GM12892 (cell line): ENCODE measurements at regions not wholly inside any gene's neighbourhood (a gene's known extent, or its start where the extent isn't known, plus 50 kb on each side); places are given as distances from the start of the nearest gene placed in this dataset.
"Not testable (repeated sequence)": the region's sequence is repeated elsewhere in the genome, so short reads cannot be mapped to it uniquely, and the experiment has no call there.

Experiments
- DNase-seq: peaks from one replicate; pipeline ENCODE4 v3.0.0; 2011; ENCODE audit not compliant: insufficient read length
- FAIRE-seq: peaks from 2 replicates; lab custom pipeline; 2011; peaks lifted over from hg19 to GRCh38; lab: Jason Lieb, UNC
- POLR2A ChIP-seq: IDR thresholded peaks from 2 replicates; pipeline ENCODE4 v1.6.1; 2011; ENCODE audit warnings: low read depth, low read length, control low read depth
- POLR2AphosphoS5 ChIP-seq: IDR thresholded peaks from 2 replicates; pipeline ENCODE4 v1.6.1; 2011; ENCODE audit warnings: low read depth, low read length, control low read depth
- TAF1 ChIP-seq: IDR thresholded peaks from 2 replicates; pipeline ENCODE4 v1.6.1; 2011; ENCODE audit warnings: low read depth, mild to moderate bottlenecking, control low read depth, low read length, borderline replicate concordance

- DNase-seq (no peak), FAIRE-seq (no peak)
- no peak for TF ChIP-seq POLR2A
Measured at GRCh38 chr2:107730898-107731297, 95.8 kb upstream of the RGPD4 start.

- TF ChIP-seq POLR2AphosphoS5 (no peak), POLR2A (no peak), TAF1 (no peak)
- FAIRE-seq (no peak), DNase-seq (no peak)
Measured at GRCh38 chr2:107731435-107731834, 95.3 kb upstream of the RGPD4 start.

- TF ChIP-seq POLR2AphosphoS5 (no peak), TAF1 (no peak), POLR2A (no peak)
- DNase-seq (no peak), FAIRE-seq (no peak)
Measured at GRCh38 chr2:107735201-107735600, 91.5 kb upstream of the RGPD4 start.

- FAIRE-seq: no peak
- no peak for TF ChIP-seq TAF1
- TF ChIP-seq POLR2AphosphoS5: no peak
- no peak for TF ChIP-seq POLR2A
- no peak for DNase-seq
Measured at GRCh38 chr2:107737756-107738155, 88.9 kb upstream of the RGPD4 start.

- no peak for DNase-seq
- TF ChIP-seq POLR2AphosphoS5 (no peak), TAF1 (no peak), POLR2A (no peak)
- no peak for FAIRE-seq
Measured at GRCh38 chr2:107738266-107738665, 88.4 kb upstream of the RGPD4 start.

GRCh38 chr2:107740300-107740699 is 86.4 kb upstream of the RGPD4 start:
- no peak for FAIRE-seq
- DNase-seq: no peak
- TF ChIP-seq POLR2AphosphoS5: no peak
- TF ChIP-seq POLR2A: no peak
- no peak for TF ChIP-seq TAF1

GRCh38 chr2:107742460-107743027 is 84.1 kb upstream of the RGPD4 start:
- FAIRE-seq: no peak

GRCh38 chr2:107743274-107743673 is 83.4 kb upstream of the RGPD4 start:
- no peak for DNase-seq
- no peak for FAIRE-seq
- TF ChIP-seq TAF1: no peak

More at GRCh38 chr2:107742460-107743027, 84.1 kb upstream of the RGPD4 start:
- TF ChIP-seq TAF1: no peak
- TF ChIP-seq POLR2AphosphoS5: no peak
- TF ChIP-seq POLR2A: no peak
- DNase-seq: no peak

- TF ChIP-seq POLR2AphosphoS5 (no peak), POLR2A (no peak), TAF1 (no peak)
- DNase-seq (no peak), FAIRE-seq (no peak)
Measured at GRCh38 chr2:107745100-107745499, 81.6 kb upstream of the RGPD4 start.

GRCh38 chr2:107746552-107747198 is 80.0 kb upstream of the RGPD4 start:
- DNase-seq, FAIRE-seq: not testable (repeated sequence)

- DNase-seq, FAIRE-seq: not testable (repeated sequence)
Measured at GRCh38 chr2:107747199-107747963, 79.3 kb upstream of the RGPD4 start.

GRCh38 chr2:107747964-107748583 is 78.6 kb upstream of the RGPD4 start:
- FAIRE-seq (no peak), DNase-seq (no peak)
- TF ChIP-seq POLR2AphosphoS5 (no peak), POLR2A (no peak), TAF1 (no peak)

GRCh38 chr2:107751936-107752335 is 74.8 kb upstream of the RGPD4 start:
- no peak for TF ChIP-seq POLR2A
- no peak for TF ChIP-seq POLR2AphosphoS5
- no peak for TF ChIP-seq TAF1
- DNase-seq (no peak), FAIRE-seq (no peak)

GRCh38 chr2:107753806-107754205 is 72.9 kb upstream of the RGPD4 start:
- FAIRE-seq: not testable (repeated sequence)

More at GRCh38 chr2:107753806-107754205, 72.9 kb upstream of the RGPD4 start:
- DNase-seq: not testable (repeated sequence)
